HK-2 (cell line): ENCODE measurements at regions not wholly inside any gene's neighbourhood (a gene's known extent, or its start where the extent isn't known, plus 50 kb on each side); places are given as distances from the start of the nearest gene placed in this dataset.

Experiments used
- DNase-seq: peaks from one replicate; pipeline ENCODE4 v3.0.0-alpha.2; 2018; ENCODE audit not compliant: unreplicated experiment

DNA sequence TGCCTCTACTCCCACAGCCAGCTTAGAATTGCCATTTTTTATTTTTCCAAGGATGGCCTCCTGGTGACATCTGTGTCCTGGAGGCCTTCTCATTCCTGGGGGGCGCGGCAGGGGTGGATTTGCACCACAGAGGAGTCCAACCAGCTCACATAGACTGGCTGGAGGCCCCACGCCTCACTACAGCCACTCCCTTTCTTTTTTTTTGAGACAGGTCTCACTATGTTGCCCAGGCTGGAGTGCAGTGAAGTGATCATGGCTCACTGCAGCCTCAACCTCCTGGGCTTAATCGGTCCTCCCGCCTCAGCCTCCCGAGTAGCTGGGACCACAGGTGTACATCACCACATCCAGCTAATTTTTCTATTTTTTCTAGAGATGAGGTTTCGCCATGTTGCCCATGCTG lies 57.6 kb upstream of the DOCK1 start:
- DNase-seq, result no peak

DNA sequence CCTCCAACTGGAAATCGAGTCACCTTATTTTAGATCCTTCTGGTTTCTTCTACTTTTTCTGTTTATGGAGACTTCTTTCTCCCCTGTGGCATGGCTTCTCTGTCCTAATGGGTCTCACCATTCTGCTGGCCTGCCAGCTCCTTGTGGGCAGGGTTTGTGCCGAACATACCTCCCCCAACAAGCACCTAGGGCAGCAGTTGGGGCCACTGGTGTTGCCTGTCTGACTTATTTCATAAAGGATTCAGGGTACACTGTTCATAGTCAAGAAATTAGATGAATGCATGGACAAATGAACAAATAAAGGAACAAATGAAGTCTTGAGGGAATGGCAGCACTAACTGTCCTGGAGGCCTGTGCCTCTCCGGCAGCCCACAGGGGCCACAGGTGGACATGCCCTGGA lies 55.6 kb upstream of the DOCK1 start:
- no peak for DNase-seq

DNA sequence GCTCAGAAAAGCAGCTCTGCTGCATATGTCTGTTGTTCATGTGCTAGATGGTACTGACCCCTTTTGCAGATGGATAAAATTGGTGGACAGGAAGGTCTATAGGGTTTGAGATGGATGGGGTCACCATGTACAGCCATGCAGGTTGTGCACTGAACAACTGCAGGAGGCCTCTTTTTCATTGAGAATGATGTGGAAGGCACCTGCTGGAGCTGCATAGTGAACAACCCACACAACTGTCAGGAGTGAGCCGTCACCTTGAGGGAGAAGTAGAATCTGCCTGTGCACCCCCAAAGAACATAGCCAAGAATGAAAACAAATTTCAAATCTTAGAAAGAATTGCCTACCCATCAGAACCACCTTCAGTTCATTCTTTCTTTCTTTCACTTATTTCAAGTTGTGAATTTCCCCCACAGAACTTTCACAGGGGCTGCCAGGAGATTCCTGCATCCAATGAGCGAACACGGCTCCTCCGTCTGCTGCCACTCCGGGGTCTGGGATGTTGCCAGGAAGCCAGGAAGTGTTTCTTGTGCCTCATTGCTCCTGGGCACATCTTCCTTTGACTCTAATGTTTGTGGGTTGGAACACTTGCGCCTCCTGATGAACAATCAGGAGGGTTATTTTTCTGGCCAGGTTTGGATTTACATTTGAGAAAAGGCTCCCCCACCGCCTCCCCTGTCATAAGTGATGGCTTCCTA lies 53.7 kb upstream of the DOCK1 start:
- DNase-seq, result no peak

DNA sequence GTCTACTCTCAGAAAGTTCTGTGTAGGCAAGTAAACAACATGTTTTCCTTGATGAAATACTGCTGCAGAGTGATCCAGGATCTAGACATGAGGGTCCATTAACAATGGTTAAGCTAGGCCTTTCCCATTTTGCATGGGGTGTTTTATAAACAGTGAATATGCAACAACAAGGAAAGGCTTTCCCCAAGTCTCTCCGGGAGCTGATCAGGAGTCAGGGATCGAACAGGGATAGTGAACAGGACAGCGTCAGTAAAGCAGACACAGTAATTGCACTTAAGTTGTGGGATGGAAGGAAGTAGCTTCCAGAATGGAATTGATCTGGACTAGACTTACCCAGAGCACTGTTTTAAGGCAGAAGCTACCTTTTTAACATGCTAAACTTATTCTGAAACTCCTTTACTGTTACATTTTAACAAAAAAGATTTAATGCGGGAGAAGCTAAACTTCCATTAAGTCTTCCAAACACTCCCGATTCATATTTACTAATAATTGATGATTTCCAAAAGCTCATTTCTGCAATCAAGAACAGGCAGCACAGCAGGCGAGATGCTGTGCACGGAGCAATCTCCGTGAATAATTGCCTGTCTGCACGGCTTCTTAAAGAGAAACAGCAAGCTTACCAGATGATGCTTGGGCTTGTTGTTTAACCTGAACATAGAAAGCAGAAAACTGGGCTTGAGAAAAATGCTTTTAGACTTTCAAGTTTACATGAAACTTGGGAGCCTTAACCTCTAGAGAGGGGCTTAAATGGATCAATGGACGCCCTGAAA lies 50.3 kb upstream of the DOCK1 start:
- no peak for DNase-seq
